LHCN-M2 (cell line): ENCODE measurements at regions not wholly inside any gene's neighbourhood (a gene's known extent, or its start where the extent isn't known, plus 50 kb on each side); places are given as distances from the start of the nearest gene placed in this dataset.
"Not testable (repeated sequence)": the region's sequence is repeated elsewhere in the genome, so short reads cannot be mapped to it uniquely, and the experiment has no call there.

ENCODE experiments used
- DNase-seq: peaks from one replicate; pipeline ENCODE4 v3.0.0-alpha.2; 2012; ENCODE audit warnings: low read depth

- DNase-seq, result no peak
These were observed 1317.8 kb downstream of the UQCRFS1 start for GRCh38 chr19:27894906-27895754.

DNA sequence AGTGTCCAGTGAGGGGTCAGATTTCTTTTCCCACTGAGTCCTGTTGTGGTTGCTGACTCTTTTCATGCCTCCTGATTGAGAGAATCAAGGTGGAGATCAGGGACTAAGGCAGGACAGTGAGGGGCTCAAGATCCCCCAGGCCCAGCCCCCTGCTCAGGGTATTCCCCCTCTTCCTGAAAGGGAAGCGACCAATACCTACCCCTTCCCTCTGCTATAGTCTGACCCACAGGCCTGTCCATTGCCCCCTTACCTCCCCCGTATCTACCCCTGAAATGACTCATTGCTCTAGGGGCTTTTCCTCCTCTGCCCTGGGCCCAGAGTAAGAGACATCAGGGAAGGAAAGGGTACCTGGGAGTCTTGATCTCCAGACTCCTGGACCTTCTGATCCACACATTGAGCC is 1320.5 kb downstream of the UQCRFS1 start:
- DNase-seq, result no peak

GRCh38 chr19:27891411-27891810 is 1321.5 kb downstream of the UQCRFS1 start:
- DNase-seq, result no peak

DNA sequence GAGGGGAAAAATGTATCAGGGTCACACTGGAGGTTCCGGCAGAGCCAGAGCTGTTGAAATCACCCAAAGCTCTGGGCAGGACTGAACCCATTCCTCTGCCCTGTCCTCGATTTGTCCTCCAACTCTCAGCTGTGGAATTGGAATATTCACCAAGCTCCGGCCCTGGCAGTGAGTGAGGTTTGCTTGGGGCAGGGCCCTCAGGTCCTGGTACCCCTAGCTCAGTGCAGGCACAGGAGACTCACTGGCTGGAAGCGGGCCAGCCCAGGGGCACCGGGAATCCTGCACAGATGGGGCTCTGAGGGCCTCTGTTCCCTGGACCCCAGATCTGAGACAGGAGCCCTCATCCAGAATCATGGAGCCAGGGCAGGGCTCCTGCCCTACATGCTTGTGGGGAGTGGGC is 1322.3 kb downstream of the UQCRFS1 start:
- DNase-seq, result no peak

GRCh38 chr19:27890206-27890605 is 1322.7 kb downstream of the UQCRFS1 start:
- no peak for DNase-seq

- DNase-seq, result no peak
These were observed 1323.8 kb downstream of the UQCRFS1 start for GRCh38 chr19:27889156-27889555.

- no peak for DNase-seq
These were observed 1325.0 kb downstream of the UQCRFS1 start for GRCh38 chr19:27887946-27888345.

- DNase-seq, result no peak
These were observed 1327.6 kb downstream of the UQCRFS1 start for GRCh38 chr19:27885359-27885758.

DNA sequence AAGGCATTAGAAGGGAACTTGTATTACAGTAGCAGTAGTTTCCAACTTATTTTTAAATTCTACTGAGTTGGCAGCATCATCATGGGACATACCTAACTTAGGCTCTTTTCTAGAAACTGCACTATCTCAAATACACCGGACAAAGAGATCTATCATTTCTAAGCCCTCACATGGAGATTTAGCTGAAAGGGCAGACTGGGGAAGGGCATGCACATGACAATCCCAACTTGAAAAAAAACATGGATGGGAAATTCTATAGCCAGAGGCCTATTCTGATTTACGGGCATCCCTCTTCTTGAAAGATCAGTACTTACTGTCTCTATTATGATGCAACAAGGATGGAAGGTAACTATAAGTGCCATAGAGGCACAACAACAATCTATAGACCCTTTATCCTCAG is 1328.6 kb downstream of the UQCRFS1 start:
- no peak for DNase-seq

DNA sequence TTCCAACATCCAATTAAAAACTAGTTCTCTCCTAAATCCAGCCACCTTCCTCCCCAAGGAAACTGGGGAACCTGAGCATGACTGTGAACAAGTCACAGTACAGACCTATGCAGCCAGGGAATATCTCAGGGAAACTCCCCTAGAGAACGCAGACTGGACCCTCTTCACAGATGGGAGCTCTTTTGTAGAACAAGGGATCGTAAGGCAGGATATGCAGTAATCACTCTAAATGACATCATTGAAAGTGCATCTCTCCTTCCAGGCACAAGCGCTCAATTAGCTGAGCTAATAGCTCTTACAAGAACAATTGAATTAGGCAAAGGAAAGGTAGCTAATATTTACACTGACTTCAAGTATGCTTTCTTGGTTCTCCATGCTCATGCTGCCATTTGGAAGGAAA is 1331.7 kb downstream of the UQCRFS1 start:
- no peak for DNase-seq

GRCh38 chr19:27876976-27877512 is 1335.9 kb downstream of the UQCRFS1 start:
- DNase-seq, result no peak

DNA sequence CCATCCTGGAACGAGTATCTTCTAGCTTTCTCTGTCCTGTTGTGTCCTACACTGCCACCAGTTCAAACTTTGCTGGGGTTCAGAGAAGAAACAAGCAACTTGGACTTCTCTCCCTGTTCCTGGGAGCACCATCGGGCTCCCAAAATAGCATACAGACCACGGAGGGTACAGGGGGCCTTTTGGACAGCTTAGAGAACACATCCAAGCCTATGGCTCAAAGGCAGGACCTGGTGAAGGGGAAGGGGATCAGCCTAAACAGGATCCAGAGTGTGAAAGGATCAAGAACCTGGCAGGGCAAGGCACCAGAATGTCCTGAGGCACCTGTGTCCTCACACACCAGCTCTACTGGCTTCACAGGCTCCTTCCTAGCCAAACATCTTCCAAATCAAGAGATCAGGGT is 1336.5 kb downstream of the UQCRFS1 start:
- DNase-seq, result no peak

DNA sequence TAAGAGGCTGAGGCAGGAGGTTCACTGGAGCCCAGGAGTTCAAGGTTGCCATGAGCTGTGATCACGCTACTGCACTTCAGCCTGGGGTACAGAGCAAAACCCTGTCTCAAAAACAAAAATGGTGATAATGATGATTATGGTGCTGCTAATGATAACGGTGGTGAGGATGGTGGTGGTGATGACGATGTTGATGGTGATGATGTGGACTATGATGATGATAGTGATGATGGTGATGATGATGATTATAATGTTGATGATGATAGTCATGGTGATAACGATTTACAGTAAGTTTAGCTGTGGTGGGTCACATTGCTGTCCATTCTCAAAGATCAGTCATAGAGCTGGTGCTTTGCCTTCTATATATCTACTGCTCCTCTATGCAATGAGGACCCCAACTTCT is 1340.6 kb downstream of the UQCRFS1 start:
- DNase-seq, result no peak

DNA sequence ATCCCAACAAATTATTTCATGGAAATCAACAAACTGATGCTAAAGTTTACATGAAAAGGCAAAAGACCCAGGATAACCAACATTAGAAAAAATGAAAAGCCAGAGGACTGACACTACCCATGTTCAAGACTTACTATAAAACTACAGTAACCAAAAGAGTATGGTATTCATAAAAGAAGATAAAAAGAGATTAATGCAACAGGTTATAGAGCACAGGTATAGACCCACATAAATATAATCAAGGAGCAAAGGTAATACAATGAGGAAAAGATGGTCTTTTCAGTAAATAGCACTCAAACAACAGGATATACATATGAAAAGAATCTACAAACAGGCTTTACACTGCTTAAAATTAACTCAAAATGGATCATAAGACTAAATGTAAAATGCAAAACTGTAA is 1342.7 kb downstream of the UQCRFS1 start:
- DNase-seq, result no peak

DNA sequence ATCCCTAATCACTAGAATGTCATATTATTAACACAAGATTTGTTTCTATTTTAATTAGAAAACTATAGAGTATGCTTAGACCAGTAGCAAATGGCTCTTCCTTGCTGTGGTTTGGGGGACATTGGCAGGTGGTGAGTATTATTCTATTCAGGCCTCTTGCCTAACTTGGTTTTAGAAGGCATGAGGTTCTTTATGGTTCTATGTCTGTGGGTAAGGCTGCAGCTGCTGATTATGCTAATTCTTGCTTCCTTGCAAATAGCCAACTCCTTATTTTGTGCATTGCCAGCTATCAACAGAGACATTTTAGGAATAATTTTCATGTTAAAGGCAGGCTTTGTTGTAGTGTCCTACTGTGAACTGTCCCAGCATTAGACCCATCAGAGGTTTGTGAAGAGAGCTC is 1344.9 kb downstream of the UQCRFS1 start:
- DNase-seq, result no peak

DNA sequence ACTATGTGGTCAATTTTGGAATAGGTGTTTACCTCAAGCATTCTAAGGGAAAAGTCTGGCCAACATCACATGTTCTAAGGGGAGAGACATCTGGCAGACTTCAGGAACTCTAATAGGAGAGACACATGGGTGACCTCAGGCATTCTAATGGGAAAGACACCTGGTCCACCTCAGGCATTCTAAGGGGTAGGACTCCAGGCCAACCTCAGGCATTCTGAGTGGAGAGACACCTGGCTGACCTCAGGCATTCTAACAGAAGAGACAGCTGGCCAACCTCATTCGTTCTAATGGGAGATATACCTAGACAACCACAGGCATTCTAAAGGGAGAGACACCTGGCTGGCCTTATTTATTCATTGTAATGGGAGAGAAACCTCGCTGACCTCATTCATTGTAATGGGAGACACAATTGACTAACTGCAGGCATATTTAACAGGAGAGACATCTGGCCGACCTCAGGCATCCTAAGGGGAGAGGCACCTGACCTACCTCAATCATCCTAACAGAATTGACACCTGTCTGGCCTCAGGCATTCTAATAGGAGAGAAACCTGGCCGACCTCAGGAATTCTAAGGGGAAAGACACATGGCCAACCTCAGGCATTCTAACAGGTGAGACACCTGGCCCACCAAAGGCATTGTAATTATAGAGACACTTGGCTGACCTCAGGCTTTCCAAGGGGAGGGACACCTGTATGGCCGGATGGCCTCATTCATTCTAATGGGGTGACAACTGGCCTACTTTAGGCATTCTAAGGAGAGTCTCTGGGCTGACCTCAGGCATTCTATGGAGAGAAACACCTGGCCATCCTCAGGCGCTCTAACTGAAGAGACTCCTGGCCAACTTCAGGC is 1346.8 kb downstream of the UQCRFS1 start:
- DNase-seq, result no peak

DNA sequence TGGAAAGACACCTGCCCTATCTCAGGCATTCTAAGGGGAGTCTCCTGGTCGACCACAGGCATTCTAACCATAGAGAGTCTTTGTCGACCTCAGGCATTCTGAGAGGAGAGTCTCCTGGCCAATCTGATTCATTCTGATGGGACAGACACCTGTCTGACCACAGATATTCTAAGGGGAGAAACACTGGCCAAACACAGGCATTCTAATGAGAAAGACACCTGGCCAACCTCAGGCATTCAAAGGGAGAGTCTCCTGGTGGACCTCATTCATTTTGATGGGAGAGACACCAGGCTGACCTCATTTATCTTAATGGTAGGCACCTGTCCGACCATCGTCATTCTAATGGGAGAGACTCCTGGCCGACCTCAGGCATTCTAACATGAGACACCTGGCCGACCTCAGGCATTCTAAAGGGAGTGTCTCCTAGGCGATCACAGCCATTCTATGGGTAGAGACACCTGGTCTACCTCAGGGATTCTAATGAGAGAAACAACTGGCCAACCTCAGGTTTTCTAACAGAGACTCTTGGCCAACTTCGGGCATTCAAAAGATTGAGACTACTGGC is 1351.5 kb downstream of the UQCRFS1 start:
- no peak for DNase-seq

GRCh38 chr19:27860309-27860934 is 1352.5 kb downstream of the UQCRFS1 start:
- DNase-seq, result no peak

DNA sequence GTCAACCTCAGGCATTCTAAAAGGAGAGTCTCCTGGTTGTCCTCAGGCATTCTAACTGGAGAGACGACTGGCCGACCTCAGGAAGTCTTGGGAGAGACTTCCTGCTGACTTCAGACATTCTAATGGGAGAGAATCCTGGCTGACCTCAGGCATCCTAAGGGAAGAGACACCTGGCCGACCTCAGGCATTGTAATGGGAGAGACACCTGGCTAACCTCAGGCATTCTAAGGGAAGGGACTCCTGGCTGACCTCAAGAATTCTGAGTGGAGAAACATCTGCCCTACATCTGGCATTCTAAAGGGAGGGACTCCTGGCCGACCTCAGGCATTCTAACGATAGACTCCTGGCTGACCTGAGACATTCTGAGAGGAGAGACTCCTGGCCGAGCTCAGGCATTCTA is 1353.3 kb downstream of the UQCRFS1 start:
- DNase-seq, result no peak

- DNase-seq, result no peak
These were observed 1353.9 kb downstream of the UQCRFS1 start for GRCh38 chr19:27858981-27859581.

- not testable (repeated sequence) for DNase-seq
These were observed 1360.0 kb downstream of the UQCRFS1 start for GRCh38 chr19:27852931-27853330.
